Calu3 (cell line): ENCODE measurements at regions not wholly inside any gene's neighbourhood (a gene's known extent, or its start where the extent isn't known, plus 50 kb on each side); places are given as distances from the start of the nearest gene placed in this dataset.
A peak's percentile ranks its signal among the peaks of the same experiment; 100 is the strongest.

Source experiments
- BruUV-seq: library from RNA; stranded (reverse); fragments of 400-500 nt; replicated peaks from 2 replicates; lab custom pipeline; 2021; lab: Mats Ljungman, UMichigan
- CTCF ChIA-PET: fragments of 300-600 bp; sonication (Branson Sonifier 250); formaldehyde crosslinking; loops from one replicate; lab custom pipeline; 2022; ENCODE audit warnings: antibody characterized with exemption; lab: Charles Lee
- DNase-seq: peaks from one replicate; pipeline ENCODE4 v3.0.0; 2022
- H3K27ac Mint-ChIP-seq: one replicate; pipeline ENCODE4 v1.8.0; 2022; ENCODE audit warnings: mixed read lengths; ENCODE audit not compliant: unreplicated experiment
- H3K27me3 Mint-ChIP-seq: one replicate; pipeline ENCODE4 v1.8.0; 2022; ENCODE audit warnings: mixed read lengths; ENCODE audit not compliant: unreplicated experiment
- H3K36me3 Mint-ChIP-seq: one replicate; pipeline ENCODE4 v1.8.0; 2022; ENCODE audit warnings: mild to moderate bottlenecking, moderate library complexity, mixed read lengths; ENCODE audit not compliant: insufficient read depth, unreplicated experiment
- H3K4me1 Mint-ChIP-seq: one replicate; pipeline ENCODE4 v1.8.0; 2022; ENCODE audit warnings: mild to moderate bottlenecking, low read depth, mixed read lengths; ENCODE audit not compliant: unreplicated experiment
- H3K4me3 Mint-ChIP-seq: one replicate; pipeline ENCODE4 v1.8.0; 2022; ENCODE audit warnings: mild to moderate bottlenecking, low read depth, moderate library complexity, mixed read lengths; ENCODE audit not compliant: unreplicated experiment
- H3K9me3 Mint-ChIP-seq: one replicate; pipeline ENCODE4 v1.8.0; 2022; ENCODE audit warnings: low read depth, mixed read lengths; ENCODE audit not compliant: unreplicated experiment
- intact Hi-C: fragments of 100-400 bp; cut with micrococcal nuclease; formaldehyde crosslinking; loops from one replicate; pipeline ENCODE4 v1.10.0; 2022; ENCODE audit not compliant: unreplicated experiment
- TF ChIP-seq, protein P1 (sequence below): fragments of 200-600 bp; IDR thresholded peaks from one replicate; pipeline ENCODE4 v1.8.0; 2022; ENCODE audit warnings: antibody characterized with exemption; ENCODE audit not compliant: unreplicated experiment

DNA sequence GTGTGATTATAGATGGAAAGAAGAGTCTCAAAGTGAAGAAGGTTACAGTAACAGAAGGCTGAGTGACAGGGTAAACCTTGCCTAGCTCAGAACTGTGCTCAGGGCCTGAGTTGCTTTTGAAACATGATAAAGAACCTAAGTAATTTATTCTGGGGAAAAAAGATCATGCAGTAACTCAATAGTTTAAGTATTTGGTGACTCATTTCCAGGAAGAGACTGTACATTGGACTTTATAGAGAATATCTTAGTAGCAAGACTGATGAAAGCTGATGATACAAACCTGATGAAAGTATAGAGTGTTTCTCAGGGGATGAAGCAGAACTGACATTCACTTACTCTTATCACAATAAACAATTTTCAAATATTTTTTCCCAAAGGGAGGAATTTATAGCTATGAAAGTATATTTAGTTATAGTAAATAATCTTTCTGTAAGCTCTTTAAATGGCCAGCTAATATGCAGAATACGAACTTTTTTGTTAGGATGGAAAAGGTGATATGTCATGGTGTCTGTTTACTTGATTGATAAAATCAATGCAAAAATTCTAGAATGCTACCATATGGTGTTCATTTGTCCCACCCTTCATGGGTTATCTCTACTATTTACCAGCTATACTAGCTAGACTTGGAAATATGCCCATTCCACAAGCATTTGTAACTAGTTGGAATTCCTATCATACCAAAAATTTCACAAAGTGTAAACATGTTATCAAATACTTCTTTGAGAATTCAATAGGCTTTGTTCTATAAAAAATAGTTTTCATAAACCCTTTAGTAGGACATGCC is 1265.5 kb upstream of the ACVR2A start:
- Mint-ChIP-seq H3K36me3 (no peaks in the 10 kb centered on the region), H3K27ac (peak overlapping the region; percentile 68), H3K27me3 (no peaks in the 10 kb centered on the region), H3K4me3 (no peak overlapping the region), H3K4me1 (peaks cover 18% of the 10 kb centered on the region), H3K9me3 (no peaks in the 10 kb centered on the region)
- TF ChIP-seq, protein P1, sequence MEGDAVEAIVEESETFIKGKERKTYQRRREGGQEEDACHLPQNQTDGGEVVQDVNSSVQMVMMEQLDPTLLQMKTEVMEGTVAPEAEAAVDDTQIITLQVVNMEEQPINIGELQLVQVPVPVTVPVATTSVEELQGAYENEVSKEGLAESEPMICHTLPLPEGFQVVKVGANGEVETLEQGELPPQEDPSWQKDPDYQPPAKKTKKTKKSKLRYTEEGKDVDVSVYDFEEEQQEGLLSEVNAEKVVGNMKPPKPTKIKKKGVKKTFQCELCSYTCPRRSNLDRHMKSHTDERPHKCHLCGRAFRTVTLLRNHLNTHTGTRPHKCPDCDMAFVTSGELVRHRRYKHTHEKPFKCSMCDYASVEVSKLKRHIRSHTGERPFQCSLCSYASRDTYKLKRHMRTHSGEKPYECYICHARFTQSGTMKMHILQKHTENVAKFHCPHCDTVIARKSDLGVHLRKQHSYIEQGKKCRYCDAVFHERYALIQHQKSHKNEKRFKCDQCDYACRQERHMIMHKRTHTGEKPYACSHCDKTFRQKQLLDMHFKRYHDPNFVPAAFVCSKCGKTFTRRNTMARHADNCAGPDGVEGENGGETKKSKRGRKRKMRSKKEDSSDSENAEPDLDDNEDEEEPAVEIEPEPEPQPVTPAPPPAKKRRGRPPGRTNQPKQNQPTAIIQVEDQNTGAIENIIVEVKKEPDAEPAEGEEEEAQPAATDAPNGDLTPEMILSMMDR: no peak
- intact Hi-C loops: loop anchor here (1.0 to 5.0 kb wide), 2 partner anchors 55 to 78 kb away; no protein-coding TSS in a partner anchor
- CTCF ChIA-PET: interaction anchor here (1.2 kb wide), 1 partner anchor 9 kb away, joined by 4 read pairs; no protein-coding TSS in a partner anchor
- no TSS peak for BruUV-seq
- no peak for DNase-seq

DNA sequence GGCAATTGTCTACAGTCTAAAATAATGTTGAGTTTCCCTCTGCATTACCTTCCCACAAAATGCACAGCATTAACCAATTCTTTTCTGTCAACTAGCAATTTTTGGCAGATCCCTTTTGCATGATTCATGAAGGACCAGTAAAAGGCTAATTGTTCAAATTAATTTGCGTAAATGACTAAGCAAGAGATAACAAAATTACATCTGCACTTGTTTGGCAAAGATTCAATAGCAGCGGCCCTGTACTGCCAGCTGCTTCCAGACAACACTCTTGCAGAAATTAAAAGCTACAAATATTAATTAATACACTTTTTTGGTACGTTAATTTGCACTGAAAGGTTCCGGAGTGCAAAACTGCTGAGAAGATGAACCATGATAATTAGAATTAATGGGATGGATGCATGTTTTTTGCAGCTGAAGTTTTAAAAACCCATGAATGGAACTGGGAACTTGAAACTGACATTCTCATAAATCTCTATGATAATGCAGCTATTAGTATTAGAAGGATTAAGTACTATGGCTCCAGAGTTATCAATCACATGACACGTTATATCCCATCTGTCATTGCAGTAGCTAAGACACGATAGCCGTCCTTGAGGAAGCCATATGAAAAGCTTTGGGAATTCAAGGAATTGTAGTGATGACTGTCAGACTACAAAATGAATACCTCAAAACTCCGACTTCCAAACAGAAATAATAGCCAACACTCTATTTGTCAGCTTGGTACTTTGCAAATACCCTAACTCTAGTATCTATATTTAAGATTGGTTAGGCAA is 1268.3 kb upstream of the ACVR2A start:
- Mint-ChIP-seq H3K9me3 (no peaks in the 10 kb centered on the region), H3K4me3 (no peak overlapping the region), H3K27me3 (no peaks in the 10 kb centered on the region), H3K27ac (no peak overlapping the region), H3K36me3 (no peaks in the 10 kb centered on the region), H3K4me1 (peaks cover 18% of the 10 kb centered on the region)
- CTCF ChIA-PET: no interaction called here
- no peak for DNase-seq
- TF ChIP-seq, protein P1: no peak
- no TSS peak for BruUV-seq
- intact Hi-C loops: loop anchor here (5.0 kb wide), 1 partner anchor 81 kb away; no protein-coding TSS in a partner anchor

DNA sequence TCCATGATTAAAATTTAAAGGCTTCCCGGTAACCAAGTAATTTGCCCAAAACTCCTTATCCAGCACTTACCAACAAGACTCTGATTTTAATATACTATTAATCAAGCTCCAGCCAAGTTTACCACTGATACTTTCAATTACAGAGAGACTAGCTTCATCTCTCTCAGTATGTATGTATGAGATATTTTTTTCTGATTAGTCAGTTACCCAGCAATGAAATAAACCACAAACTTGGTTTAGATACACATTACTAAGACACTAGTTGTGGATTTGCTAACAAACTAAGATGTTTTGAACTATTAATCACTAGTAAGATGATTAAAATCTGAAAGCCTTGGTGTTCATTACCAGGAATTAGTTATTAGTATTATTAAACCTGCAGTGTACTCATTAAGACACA is 1272.2 kb upstream of the ACVR2A start:
- intact Hi-C loops: no loop called here
- DNase-seq: no peak

DNA sequence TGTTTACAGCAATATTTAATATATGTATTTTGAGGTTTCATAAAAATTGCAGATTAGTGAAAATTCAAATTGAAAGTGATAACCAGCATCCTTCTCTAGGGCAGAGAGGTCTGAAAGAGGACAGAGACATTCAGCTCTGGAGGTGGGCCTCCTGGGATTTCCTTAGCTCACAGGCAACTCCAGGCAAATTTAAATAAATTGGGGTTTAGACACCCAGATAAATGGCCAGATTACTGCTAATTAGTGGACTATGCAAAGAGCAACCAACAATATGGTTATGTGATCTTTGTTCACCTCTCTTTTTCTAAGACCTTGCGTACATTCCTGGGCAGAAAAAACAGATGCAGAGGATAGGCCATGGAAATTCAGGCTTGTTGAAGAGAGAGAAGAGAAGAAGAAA is 1282.8 kb upstream of the ACVR2A start:
- Mint-ChIP-seq H3K36me3 (no peaks in the 10 kb centered on the region), H3K9me3 (no peaks in the 10 kb centered on the region), H3K4me3 (no peak overlapping the region), H3K27me3 (no peaks in the 10 kb centered on the region), H3K4me1 (no peaks in the 10 kb centered on the region), H3K27ac (no peak overlapping the region)
- DNase-seq: no peak
- intact Hi-C loops: no loop called here
- BruUV-seq: no TSS peak
- TF ChIP-seq, protein P1: no peak
- CTCF ChIA-PET: interaction anchor here (0.7 kb wide), 1 partner anchor 362 kb away, joined by 4 read pairs; no protein-coding TSS in a partner anchor

More for the DNA sequence above, 1272.2 kb upstream of the ACVR2A start:
- H3K27me3 Mint-ChIP-seq: no peaks in the 10 kb centered on the region
- no TSS peak for BruUV-seq
- no peak overlapping the region for H3K4me3 Mint-ChIP-seq
- TF ChIP-seq, protein P1: no peak
- no peak overlapping the region for H3K27ac Mint-ChIP-seq
- H3K9me3 Mint-ChIP-seq: no peaks in the 10 kb centered on the region
- no peaks in the 10 kb centered on the region for H3K4me1 Mint-ChIP-seq
- CTCF ChIA-PET: no interaction called here
- H3K36me3 Mint-ChIP-seq: no peaks in the 10 kb centered on the region
